K562 (cell line): ENCODE measurements at regions not wholly inside any gene's neighbourhood (a gene's known extent, or its start where the extent isn't known, plus 50 kb on each side); places are given as distances from the start of the nearest gene placed in this dataset.

ENCODE experiments used
- NFYB ChIP-seq: IDR thresholded peaks from 2 replicates; pipeline ENCODE4 v1.6.1; 2011; ENCODE audit warnings: mild to moderate bottlenecking, moderate library complexity; ENCODE audit not compliant: insufficient read length; ENCODE audit errors: extremely low read depth
- TF ChIP-seq, protein P1 (sequence below): fragments of 200-800 bp; sonication (Bioruptor generic); IDR thresholded peaks from 2 replicates; pipeline ENCODE4 v1.6.1; 2017; ENCODE audit warnings: missing genetic modification characterization, missing compliant biosample characterization
- TF ChIP-seq, protein P2 (sequence below), 3 experiments: IDR thresholded peaks in 2 of 3; conservative IDR thresholded peaks in 1 of 3; 2 replicates each; pipeline ENCODE4 v1.5.1; 2011 to 2012; ENCODE audit warnings: low read length in 3 of 3, mild to moderate bottlenecking in 3 of 3, control low read depth in 2 of 3, improper control_type of control experiment in 1 of 3, inconsistent platforms in 1 of 3, low read depth in 1 of 3, mixed read lengths in 1 of 3, moderate library complexity in 1 of 3; ENCODE audit not compliant: insufficient read depth in 2 of 3

GRCh38 chr7:155189590-155189989 is 108.1 kb upstream of the INSIG1 start:
- TF ChIP-seq NFYB: no peak
- TF ChIP-seq, protein P1, sequence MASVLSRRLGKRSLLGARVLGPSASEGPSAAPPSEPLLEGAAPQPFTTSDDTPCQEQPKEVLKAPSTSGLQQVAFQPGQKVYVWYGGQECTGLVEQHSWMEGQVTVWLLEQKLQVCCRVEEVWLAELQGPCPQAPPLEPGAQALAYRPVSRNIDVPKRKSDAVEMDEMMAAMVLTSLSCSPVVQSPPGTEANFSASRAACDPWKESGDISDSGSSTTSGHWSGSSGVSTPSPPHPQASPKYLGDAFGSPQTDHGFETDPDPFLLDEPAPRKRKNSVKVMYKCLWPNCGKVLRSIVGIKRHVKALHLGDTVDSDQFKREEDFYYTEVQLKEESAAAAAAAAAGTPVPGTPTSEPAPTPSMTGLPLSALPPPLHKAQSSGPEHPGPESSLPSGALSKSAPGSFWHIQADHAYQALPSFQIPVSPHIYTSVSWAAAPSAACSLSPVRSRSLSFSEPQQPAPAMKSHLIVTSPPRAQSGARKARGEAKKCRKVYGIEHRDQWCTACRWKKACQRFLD: no peak
- TF ChIP-seq, protein P2, sequence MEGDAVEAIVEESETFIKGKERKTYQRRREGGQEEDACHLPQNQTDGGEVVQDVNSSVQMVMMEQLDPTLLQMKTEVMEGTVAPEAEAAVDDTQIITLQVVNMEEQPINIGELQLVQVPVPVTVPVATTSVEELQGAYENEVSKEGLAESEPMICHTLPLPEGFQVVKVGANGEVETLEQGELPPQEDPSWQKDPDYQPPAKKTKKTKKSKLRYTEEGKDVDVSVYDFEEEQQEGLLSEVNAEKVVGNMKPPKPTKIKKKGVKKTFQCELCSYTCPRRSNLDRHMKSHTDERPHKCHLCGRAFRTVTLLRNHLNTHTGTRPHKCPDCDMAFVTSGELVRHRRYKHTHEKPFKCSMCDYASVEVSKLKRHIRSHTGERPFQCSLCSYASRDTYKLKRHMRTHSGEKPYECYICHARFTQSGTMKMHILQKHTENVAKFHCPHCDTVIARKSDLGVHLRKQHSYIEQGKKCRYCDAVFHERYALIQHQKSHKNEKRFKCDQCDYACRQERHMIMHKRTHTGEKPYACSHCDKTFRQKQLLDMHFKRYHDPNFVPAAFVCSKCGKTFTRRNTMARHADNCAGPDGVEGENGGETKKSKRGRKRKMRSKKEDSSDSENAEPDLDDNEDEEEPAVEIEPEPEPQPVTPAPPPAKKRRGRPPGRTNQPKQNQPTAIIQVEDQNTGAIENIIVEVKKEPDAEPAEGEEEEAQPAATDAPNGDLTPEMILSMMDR (IDR thresholded peaks at IDR 0.05 in 2 of 3, conservative IDR thresholded peaks at IDR 0.05 in 1 of 3; ENCODE audit: insufficient read depth in 2 of 3, low read depth in 1 of 3, low read length in 3 of 3): no peak
